ENCODE measurements at regions not wholly inside any gene's neighbourhood (a gene's known extent, or its start where the extent isn't known, plus 50 kb on each side); places are given as distances from the start of the nearest gene placed in this dataset.
A peak's percentile ranks its signal among the peaks of the same experiment; 100 is the strongest.
"Not testable (repeated sequence)": the region's sequence is repeated elsewhere in the genome, so short reads cannot be mapped to it uniquely, and the experiment has no call there.

GRCh38 chr11:105429096-105429910 is 180.6 kb upstream of the GRIA4 start:
- DNase-seq: no peak

GRCh38 chr11:105407101-105407500 is 202.8 kb upstream of the GRIA4 start:
- DNase-seq: no peak

- no peak for DNase-seq
Measured at GRCh38 chr11:105401269-105401809, 208.5 kb upstream of the GRIA4 start.

GRCh38 chr11:105399511-105399910 is 210.4 kb upstream of the GRIA4 start:
- DNase-seq: no peak

GRCh38 chr11:105398636-105399035 is 211.2 kb upstream of the GRIA4 start:
- no peak for DNase-seq

- no peak for DNase-seq
Measured at GRCh38 chr11:105393326-105393725, 216.5 kb upstream of the GRIA4 start.

GRCh38 chr11:105392556-105392955 is 217.3 kb upstream of the GRIA4 start:
- DNase-seq: peak; percentile 59

GRCh38 chr11:105389952-105390351 is 219.9 kb upstream of the GRIA4 start:
- DNase-seq: no peak

GRCh38 chr11:105388006-105388405 is 221.9 kb upstream of the GRIA4 start:
- no peak for DNase-seq

GRCh38 chr11:105381941-105382340 is 227.9 kb upstream of the GRIA4 start:
- no peak for DNase-seq

- no peak for DNase-seq
Measured at GRCh38 chr11:105377870-105378269, 232.0 kb upstream of the GRIA4 start.

GRCh38 chr11:105372206-105372605 is 232.6 kb upstream of the CARD18 start:
- DNase-seq: no peak

- no peak for DNase-seq
Measured at GRCh38 chr11:105371311-105371710, 231.7 kb upstream of the CARD18 start.

- DNase-seq: no peak
Measured at GRCh38 chr11:105368711-105369110, 229.1 kb upstream of the CARD18 start.

GRCh38 chr11:105367129-105367528 is 227.6 kb upstream of the CARD18 start:
- no peak for DNase-seq

- DNase-seq: no peak
Measured at GRCh38 chr11:105361651-105362050, 222.1 kb upstream of the CARD18 start.

GRCh38 chr11:105357764-105358163 is 218.2 kb upstream of the CARD18 start:
- peak; percentile 61 for DNase-seq

GRCh38 chr11:105357146-105357545 is 217.6 kb upstream of the CARD18 start:
- no peak for DNase-seq

- DNase-seq: not testable (repeated sequence)
Measured at GRCh38 chr11:105349867-105350266, 210.3 kb upstream of the CARD18 start.

GRCh38 chr11:105344938-105345337 is 205.4 kb upstream of the CARD18 start:
- no peak for DNase-seq

GRCh38 chr11:105334025-105334714 is 194.6 kb upstream of the CARD18 start:
- no peak for DNase-seq

GRCh38 chr11:105333153-105333552 is 193.6 kb upstream of the CARD18 start:
- DNase-seq: no peak

GRCh38 chr11:105332171-105332570 is 192.6 kb upstream of the CARD18 start:
- no peak for DNase-seq

GRCh38 chr11:105328061-105328460 is 188.5 kb upstream of the CARD18 start:
- DNase-seq: no peak

Measured in fibroblast of skin of right quadriceps (primary cell).